ENCODE measurements at regions not wholly inside any gene's neighbourhood (a gene's known extent, or its start where the extent isn't known, plus 50 kb on each side); places are given as distances from the start of the nearest gene placed in this dataset.
A peak's percentile ranks its signal among the peaks of the same experiment; 100 is the strongest.

GRCh38 chr3:182369861-182370260, 423.4 kb upstream of the ATP11B start:
- DNase-seq: no peak

GRCh38 chr3:182370949-182371348, 422.4 kb upstream of the ATP11B start:
- no peak for DNase-seq

- DNase-seq: no peak
Observed at GRCh38 chr3:182375916-182376315, 417.4 kb upstream of the ATP11B start.

DNA sequence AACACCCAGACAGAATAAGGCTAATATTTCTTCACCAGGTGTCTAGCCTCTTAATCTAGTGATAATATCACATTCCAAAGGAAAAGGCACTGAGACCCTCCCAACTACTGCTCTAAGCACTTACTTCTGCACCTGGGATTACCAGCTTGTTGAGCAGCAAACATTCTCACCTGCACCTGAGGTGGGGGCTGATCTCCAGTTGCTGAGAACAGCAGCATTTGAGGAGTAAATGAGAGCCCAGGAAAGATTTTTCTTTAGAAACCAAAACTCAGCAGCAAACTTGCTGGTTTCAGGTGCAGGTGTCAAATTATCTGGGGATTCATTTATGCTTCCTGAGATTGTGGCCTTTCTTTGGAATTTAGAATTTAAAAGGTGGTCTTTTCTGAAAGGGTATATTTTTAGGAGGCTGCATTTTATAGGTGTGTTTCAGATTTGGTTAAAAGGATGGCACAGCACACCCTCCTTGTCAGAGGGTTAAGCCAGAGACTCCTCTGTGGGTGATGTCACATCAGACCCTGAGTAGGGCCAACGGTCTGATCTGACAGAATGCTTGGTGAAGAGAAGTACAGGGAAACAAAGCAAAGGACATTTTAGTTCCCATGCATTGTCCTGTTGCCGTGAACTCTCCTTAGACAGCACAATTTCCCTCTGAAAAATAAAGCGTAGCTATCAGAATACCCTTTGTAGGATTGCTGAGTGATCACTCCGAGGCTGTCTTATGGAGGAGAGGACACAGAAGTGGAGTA, 411.0 kb upstream of the ATP11B start:
- DNase-seq: no peak

DNA sequence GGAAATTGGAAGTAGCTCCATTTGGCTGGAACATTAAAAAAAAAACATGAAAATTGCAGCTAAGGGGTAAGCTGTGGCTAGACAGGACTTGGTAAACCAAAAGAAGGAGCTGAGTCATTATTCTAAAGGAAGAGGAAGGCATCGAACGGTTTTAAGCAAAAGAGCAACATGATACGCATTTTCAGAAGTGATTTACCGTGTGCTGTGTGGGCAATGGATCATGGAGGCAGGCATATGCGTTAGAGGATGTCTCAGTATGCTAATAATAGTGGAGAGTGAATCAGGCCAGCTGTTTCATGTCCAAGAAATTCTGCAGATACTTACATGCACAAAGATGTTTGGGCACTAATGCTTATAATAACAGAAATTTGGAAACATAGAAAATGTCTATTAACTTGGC, 409.1 kb upstream of the ATP11B start:
- DNase-seq: peak; percentile 36

DNA sequence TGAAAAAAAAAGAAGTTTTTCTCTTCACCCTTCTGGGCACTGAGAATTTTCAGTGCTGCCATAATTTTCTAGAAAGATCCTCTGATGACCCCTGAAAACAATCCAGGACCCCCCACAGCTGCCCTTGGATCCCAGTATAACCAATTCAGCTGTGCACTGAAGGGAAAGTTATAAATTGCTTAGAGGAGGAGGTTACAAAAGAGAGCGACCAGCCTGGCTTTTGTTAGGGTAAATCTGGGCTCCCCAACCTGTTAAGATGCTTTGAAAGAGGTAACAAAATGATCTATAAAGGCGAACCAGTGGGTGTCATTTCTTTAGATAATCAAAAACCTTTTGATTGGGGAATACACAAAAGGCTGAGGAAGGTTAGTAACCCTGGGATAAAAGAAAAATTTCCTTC, 407.9 kb upstream of the ATP11B start:
- no peak for DNase-seq

DNA sequence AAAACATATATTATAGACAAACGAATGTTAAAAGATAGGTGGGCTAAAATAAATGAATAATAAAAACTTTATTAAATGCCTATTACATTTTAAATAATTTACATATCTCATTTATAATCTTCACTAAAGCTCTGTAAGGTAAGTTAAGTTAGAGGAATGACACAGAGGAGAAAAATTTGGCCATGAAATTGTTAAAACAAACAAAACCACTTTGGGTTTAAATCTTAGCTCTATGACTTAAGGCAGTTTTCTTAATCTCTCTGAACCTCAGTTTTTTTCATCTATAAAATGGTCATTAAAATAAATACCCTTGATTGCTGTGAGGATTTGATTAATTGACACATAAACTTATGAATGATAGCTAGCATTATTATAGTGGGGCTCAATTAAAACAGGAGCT, 404.8 kb upstream of the ATP11B start:
- DNase-seq: no peak

DNA sequence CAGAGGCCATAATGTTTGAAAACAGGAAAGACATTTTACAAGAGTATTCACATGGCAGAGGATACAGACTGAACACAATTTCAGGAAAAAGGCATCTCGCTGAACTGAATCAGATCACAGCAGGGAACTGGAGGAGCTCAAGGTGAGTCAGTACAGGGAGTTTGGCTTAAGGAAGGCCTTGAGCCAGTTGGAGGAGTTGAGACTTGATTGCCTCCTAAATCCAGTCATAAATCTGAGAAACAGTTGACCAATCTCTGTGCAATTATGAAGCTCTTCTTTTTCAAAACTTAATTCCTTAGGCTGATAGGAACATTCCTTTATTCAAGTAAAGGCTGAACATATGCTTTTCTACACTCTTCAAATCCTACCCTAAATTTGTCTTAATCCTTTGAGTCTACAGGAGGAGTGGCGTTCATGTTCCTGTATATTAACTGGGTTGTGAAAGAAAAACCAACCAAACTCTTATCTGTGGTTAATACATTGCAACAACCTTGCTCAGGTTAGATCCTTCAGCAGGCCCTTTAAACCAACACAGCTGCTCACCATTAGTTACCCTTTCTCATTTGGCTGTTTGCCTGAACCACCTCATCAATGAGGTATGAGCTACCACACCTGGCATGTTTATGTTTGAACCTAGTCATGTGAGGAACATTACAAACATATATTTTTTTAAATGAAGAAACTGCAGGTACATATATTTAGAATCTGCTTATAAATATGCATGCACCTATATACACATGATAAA, 404.1 kb upstream of the ATP11B start:
- peak; percentile 2 for DNase-seq

DNA sequence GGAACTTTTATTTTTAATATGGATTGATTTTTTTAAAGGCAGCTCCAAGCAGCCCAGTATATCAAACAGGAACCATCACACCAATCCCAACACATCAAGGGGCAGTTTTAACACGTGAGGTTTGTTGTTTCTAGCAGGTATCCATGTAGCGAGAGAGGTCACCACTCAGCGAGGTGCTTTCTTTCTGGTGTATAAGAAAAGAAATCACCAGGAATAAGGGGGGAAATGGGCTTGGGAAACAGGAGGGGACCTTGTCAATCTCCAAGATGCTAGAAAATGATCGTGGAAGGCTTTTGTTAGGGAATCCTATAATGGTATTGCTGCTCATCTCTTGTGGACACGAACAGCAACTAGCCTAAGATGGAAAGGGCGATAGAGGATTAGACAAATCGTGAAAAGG, 402.9 kb upstream of the ATP11B start:
- DNase-seq: no peak

DNA sequence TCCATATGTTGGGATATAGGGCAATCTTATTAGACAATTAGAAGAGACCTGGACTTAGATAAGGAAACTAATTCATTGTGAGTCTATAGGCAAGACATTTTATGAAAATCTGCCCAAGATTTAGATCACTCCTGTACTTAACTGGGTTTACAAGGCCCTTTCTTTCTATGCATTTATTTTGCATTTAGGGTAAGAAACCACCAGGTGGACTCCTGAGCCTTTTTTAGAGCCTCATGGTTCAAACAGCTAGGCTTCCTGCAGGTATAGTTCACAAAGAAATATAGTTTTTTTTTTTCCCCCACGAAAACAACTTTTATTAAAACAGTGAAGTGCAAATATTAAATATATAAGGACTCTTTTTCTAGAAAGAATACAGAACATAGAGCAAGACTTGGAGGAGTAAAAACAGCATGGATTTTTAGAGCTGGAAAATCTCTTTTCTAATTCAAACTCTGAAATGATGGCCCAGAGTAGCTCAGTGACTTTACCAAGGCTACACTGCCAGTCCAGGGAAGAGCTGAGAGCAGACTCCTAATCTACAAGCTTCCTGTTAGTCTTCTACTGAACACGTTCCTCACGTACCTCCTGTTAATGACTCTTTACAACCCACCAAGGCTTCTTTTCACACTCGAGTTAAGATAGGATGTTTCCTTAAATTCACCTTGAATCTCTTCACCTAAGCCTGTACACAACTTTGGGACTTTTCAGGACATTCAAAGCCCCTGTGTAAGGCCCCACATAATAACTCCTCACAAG, 400.9 kb upstream of the ATP11B start:
- DNase-seq: no peak

GRCh38 chr3:182393151-182393550, 400.2 kb upstream of the ATP11B start:
- no peak for DNase-seq

DNA sequence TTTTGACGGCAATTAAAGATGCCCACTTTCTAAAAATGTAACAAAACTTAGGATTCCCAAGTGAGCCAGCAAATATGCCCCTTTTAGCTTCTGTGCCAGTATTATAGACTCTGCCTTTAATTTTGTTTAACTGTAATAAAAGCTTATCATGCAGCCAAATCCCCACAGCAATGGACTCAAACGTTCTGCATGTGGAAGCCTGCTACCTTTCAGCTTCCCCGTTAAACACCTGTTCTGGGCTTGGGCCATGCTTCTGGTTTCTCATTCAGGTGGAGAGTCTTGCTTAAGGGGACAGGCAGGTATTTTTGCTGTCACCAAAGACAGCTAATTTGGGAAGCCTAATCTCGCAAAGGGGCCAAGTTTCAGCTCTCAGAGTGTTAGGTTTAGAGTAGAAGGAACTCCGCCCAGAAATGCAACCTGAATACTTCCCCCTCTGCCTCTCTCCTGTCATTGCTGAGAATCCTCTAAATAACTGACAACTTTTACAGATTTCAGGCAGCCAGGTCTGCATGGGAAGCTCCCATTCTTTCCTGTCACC, 399.4 kb upstream of the ATP11B start:
- DNase-seq: no peak

GRCh38 chr3:182397164-182397563, 396.1 kb upstream of the ATP11B start:
- DNase-seq: no peak

- DNase-seq: no peak
Observed at GRCh38 chr3:182399978-182400737, 393.1 kb upstream of the ATP11B start.

GRCh38 chr3:182400838-182401237, 392.5 kb upstream of the ATP11B start:
- no peak for DNase-seq

DNA sequence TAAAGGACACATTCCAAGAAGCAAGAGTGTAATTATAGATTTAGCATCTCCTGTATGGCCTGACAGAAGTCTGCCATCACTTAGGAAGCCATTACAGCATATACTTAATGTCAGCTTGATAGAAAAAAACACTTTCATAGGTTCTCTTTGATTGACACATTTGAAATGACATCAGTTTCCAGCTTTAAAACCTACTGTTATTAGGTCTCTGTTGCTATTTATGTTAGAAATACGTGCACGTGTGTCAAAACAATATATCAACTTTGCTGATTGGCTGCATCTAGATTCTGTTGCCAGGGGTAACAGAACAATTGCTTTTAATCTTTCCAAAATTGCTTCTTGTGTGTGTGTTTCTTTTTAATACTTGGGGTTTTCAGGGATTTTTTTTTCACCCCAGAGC, 389.3 kb upstream of the ATP11B start:
- no peak for DNase-seq

- no peak for DNase-seq
Observed at GRCh38 chr3:182405759-182406158, 387.5 kb upstream of the ATP11B start.

DNA sequence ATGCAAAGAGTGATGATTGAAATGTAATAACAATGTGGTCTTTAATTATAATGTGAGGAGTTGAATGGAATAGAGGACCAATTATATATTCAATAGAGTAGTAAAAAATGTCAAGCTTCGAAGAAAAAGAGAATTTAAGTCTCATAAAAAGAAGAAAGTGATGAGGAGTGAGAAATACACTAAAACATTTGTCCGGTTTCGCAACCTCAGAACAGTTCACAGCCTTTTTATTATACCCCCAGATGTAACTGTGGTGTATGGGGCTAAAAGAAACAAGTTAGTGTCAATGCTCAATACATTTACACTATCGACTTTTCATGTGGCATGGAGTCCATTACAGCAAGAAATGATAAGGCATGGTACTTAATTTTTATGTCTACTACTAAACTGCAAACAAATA, 386.5 kb upstream of the ATP11B start:
- DNase-seq: no peak

- DNase-seq: no peak
Observed at GRCh38 chr3:182410051-182410450, 383.3 kb upstream of the ATP11B start.

DNA sequence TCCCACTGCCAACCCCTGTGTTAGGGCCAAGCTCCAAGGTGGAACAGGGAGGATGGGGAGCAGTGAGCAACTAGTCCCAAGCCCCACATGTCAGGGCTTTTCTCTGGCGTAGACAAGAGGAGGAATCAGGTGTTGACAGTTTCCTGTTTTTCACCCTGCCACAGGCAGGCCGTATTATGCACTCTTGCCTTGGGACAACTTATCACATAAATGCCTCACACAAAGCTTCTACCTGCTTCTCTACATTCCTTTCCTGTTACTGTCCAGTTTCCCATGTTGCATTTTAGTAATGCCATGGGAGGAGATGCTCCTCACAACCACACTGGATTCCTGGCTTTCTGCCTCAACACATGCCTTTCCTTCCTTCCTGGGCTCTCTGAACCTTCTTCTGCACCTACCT, 381.2 kb upstream of the ATP11B start:
- no peak for DNase-seq

DNA sequence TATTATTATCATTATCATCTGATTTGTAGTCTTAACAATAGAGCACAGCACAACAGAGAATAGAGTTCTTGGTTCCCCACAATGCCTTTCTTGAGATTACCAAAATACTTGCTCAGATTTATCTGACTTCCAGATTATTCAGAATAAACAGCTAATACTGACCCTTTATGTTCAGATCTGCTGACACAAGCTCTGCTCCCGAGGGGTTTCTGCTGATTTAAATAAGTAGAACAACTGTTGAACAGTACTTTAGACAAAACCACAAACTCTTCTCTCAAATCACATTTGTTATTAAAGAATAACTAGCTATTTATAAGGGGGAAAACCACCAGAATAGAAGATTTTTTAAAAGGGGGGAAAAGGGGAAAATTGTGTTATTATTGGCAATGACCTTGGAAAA, 380.2 kb upstream of the ATP11B start:
- no peak for DNase-seq

GRCh38 chr3:182413682-182414081, 379.6 kb upstream of the ATP11B start:
- DNase-seq: no peak

DNA sequence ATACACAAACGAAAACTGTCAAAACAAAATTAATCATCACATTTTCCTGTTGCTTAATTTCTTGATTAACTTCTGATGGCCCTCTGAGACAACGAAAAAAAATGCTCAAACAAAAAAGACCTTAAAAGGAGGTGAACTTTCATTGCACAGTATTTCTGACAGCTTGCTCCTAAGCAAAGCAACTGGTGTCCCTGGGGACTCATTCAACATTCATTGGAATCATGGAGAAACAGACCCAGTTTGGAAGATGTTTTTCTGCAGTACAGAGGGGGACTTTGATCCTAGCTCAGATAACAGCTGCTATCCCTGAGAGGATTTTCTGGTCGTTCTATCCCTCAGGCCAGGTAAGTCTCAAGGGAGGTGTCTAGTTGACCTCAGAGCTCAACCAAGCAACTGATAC, 378.7 kb upstream of the ATP11B start:
- DNase-seq: no peak
